Large intestine (tissue), 3 donors: ENCODE measurements at regions not wholly inside any gene's neighbourhood (a gene's known extent, or its start where the extent isn't known, plus 50 kb on each side); places are given as distances from the start of the nearest gene placed in this dataset.
A peak's percentile ranks its signal among the peaks of the same experiment; 100 is the strongest.

Experiments used
- DNase-seq, 2 donors: peaks; one replicate each; pipeline versions ENCODE4 v3.0.0 to v3.0.0-alpha.2; 2013
- H3K27ac ChIP-seq: one replicate; pipeline ENCODE4 v1.5.1; 2013; ENCODE audit warnings: low read length
- H3K27me3 ChIP-seq: 2 replicates; pipeline ENCODE4 v1.6.1; 2013; ENCODE audit warnings: low read length; ENCODE audit not compliant: control insufficient read depth, insufficient read depth
- H3K36me3 ChIP-seq: 2 replicates; pipeline ENCODE4 v1.6.1; 2013; ENCODE audit warnings: low read length; ENCODE audit not compliant: control insufficient read depth, insufficient read depth
- H3K4me1 ChIP-seq: one replicate; pipeline ENCODE4 v1.6.1; 2013; ENCODE audit warnings: low read length; ENCODE audit not compliant: control insufficient read depth, insufficient read depth
- H3K4me3 ChIP-seq: one replicate; pipeline ENCODE4 v1.5.1; 2013; ENCODE audit warnings: low read length
- H3K9me3 ChIP-seq: one replicate; pipeline ENCODE4 v1.6.1; 2013; ENCODE audit warnings: mild to moderate bottlenecking, low read depth, low read length, moderate library complexity; ENCODE audit not compliant: control insufficient read depth
- WGBS: methylation state at CpG from one replicate; pipeline ENCODE4 v1.1.5; 2013; ENCODE audit warnings: low lambda C conversion rate; ENCODE audit not compliant: insufficient coverage; 5-methylcytosine and 5-hydroxymethylcytosine counted together

- Histone ChIP-seq H3K27me3 (no peaks in the 10 kb centered on the region), H3K36me3 (no peaks in the 10 kb centered on the region), H3K27ac (no peak overlapping the region), H3K4me3 (no peak overlapping the region), H3K9me3 (no peaks in the 10 kb centered on the region), H3K4me1 (no peaks in the 10 kb centered on the region)
- no CpG with 5 or more reads among the region's 1 CpG for WGBS
- DNase-seq = no peak
Observed at GRCh38 chr16:51017969-51018368, 133.1 kb downstream of the SALL1 start.

GRCh38 chr16:51012396-51012795, 138.7 kb downstream of the SALL1 start:
- H3K4me1 ChIP-seq = no peaks in the 10 kb centered on the region
- no peak overlapping the region for H3K4me3 ChIP-seq
- peaks cover 2% of the 10 kb centered on the region for H3K27me3 ChIP-seq
- no peak overlapping the region for H3K27ac ChIP-seq
- no peaks in the 10 kb centered on the region for H3K9me3 ChIP-seq
- no peak for DNase-seq
- no CpG with 5 or more reads among the region's 4 CpGs for WGBS
- H3K36me3 ChIP-seq = no peaks in the 10 kb centered on the region

GRCh38 chr16:51010817-51011216, 140.3 kb downstream of the SALL1 start:
- Histone ChIP-seq H3K4me3 (no peak overlapping the region), H3K9me3 (no peaks in the 10 kb centered on the region), H3K36me3 (no peaks in the 10 kb centered on the region), H3K4me1 (no peaks in the 10 kb centered on the region), H3K27ac (no peak overlapping the region), H3K27me3 (peaks cover 6% of the 10 kb centered on the region)
- no CpG with 5 or more reads among the region's 4 CpGs for WGBS
- no peak for DNase-seq

GRCh38 chr16:51009813-51010212, 141.3 kb downstream of the SALL1 start:
- Histone ChIP-seq H3K4me3 (no peak overlapping the region), H3K36me3 (no peaks in the 10 kb centered on the region), H3K27ac (no peak overlapping the region), H3K9me3 (no peaks in the 10 kb centered on the region), H3K4me1 (no peaks in the 10 kb centered on the region), H3K27me3 (peaks cover 8% of the 10 kb centered on the region)
- no peak for DNase-seq

- DNase-seq = no peak
- WGBS = no CpG with 5 or more reads among the region's 3 CpGs
- no peaks in the 10 kb centered on the region for H3K36me3 ChIP-seq
Observed at GRCh38 chr16:51009359-51009758, 141.7 kb downstream of the SALL1 start.

GRCh38 chr16:51008607-51009006, 142.5 kb downstream of the SALL1 start:
- Histone ChIP-seq H3K4me1 (no peaks in the 10 kb centered on the region), H3K27me3 (peaks cover 8% of the 10 kb centered on the region), H3K4me3 (no peak overlapping the region), H3K9me3 (no peaks in the 10 kb centered on the region), H3K27ac (no peak overlapping the region), H3K36me3 (no peaks in the 10 kb centered on the region)
- no peak for DNase-seq
- no CpG with 5 or more reads among the region's 6 CpGs for WGBS

More at GRCh38 chr16:51009359-51009758, 141.7 kb downstream of the SALL1 start:
- Histone ChIP-seq H3K27ac (no peak overlapping the region), H3K27me3 (peaks cover 8% of the 10 kb centered on the region), H3K4me3 (no peak overlapping the region), H3K9me3 (no peaks in the 10 kb centered on the region), H3K4me1 (no peaks in the 10 kb centered on the region)

- peaks cover 8% of the 10 kb centered on the region for H3K27me3 ChIP-seq
- DNase-seq = no peak
- H3K27ac ChIP-seq = no peak overlapping the region
- H3K4me3 ChIP-seq = no peak overlapping the region
- no peaks in the 10 kb centered on the region for H3K4me1 ChIP-seq
- no peaks in the 10 kb centered on the region for H3K36me3 ChIP-seq
- no CpG with 5 or more reads among the region's 1 CpG for WGBS
- H3K9me3 ChIP-seq = no peaks in the 10 kb centered on the region
Observed at GRCh38 chr16:51008037-51008436, 143.0 kb downstream of the SALL1 start.

DNA sequence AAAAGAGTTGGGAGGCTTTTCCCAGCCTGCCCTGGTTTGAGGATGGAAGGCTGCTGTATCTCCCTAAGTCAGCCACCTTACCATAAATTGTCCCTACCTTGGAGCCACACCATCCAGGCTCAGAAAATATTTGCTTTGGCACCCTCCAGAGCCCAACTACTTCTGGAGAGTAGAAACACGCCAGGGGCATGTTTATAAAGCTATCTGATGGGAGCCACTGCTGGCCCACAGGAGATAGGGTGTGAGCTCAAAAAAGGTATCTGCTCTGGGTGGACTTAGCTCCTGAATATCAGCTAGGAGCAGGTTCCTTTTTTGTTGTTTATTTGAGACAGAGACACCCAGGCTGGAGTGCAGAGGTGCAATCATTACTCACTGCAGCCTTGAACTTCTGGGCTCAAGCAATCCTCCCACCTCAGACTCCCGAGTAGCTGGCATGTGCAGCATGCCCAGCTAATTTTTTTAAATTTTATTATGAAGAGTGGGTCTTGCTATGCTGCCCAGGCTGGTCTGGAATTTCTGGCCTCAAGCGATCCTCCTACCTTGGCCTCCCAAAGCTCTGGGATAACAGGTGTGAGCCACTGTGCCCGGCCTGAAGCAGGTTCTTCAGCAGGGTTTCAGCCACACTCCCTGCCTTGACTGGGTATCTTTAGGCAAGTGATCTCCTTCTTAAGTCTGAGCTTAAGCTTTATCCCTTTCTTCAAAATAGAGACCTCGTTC, 147.1 kb downstream of the SALL1 start:
- Histone ChIP-seq H3K4me1 (no peaks in the 10 kb centered on the region), H3K9me3 (no peaks in the 10 kb centered on the region), H3K4me3 (no peak overlapping the region), H3K27me3 (peaks cover 8% of the 10 kb centered on the region), H3K36me3 (no peaks in the 10 kb centered on the region), H3K27ac (no peak overlapping the region)
- DNase-seq = no peak
- WGBS = no CpG with 5 or more reads among the region's 5 CpGs

- Histone ChIP-seq H3K36me3 (no peaks in the 10 kb centered on the region), H3K27ac (no peak overlapping the region), H3K9me3 (no peaks in the 10 kb centered on the region), H3K27me3 (peaks cover 7% of the 10 kb centered on the region), H3K4me3 (no peak overlapping the region), H3K4me1 (no peaks in the 10 kb centered on the region)
- DNase-seq = peak; percentile 57 to 84
- 100% methylated on average over 2 of the region's 7 CpGs for WGBS
Observed at GRCh38 chr16:51002881-51003490, 148.1 kb downstream of the SALL1 start.

GRCh38 chr16:50999181-50999580, 151.9 kb downstream of the SALL1 start:
- DNase-seq = no peak
- WGBS = no CpG with 5 or more reads among the region's 7 CpGs
- H3K36me3 ChIP-seq = no peaks in the 10 kb centered on the region

DNA sequence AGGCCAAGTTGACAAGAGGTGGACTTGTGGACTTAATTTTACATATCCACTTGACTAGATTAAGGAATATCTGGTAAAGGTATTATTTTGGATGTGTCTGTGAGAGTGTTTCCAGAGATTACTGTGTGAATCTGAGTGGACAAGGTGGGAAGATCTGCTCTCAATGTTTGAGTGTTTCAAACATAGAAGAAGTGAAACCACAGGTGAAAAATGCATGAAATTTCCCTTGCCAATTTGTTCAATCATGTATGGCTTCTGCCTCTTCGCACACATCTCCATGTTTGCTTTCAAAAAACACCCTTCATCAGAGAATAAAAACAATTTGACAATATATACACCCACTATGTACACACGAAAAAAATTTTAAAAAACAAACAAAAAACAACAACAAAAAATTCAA, 152.7 kb downstream of the SALL1 start:
- H3K27me3 ChIP-seq = peaks cover 4% of the 10 kb centered on the region
- H3K27ac ChIP-seq = no peak overlapping the region
- H3K4me1 ChIP-seq = peaks cover 3% of the 10 kb centered on the region
- no peak overlapping the region for H3K4me3 ChIP-seq
- H3K36me3 ChIP-seq = no peaks in the 10 kb centered on the region
- no peaks in the 10 kb centered on the region for H3K9me3 ChIP-seq
- WGBS = 92% methylated on average over 2 of the region's 2 CpGs
- no peak for DNase-seq

More at GRCh38 chr16:50999181-50999580, 151.9 kb downstream of the SALL1 start:
- no peaks in the 10 kb centered on the region for H3K9me3 ChIP-seq
- H3K4me1 ChIP-seq = peaks cover 3% of the 10 kb centered on the region
- H3K27me3 ChIP-seq = peaks cover 4% of the 10 kb centered on the region
- no peak overlapping the region for H3K4me3 ChIP-seq
- H3K27ac ChIP-seq = no peak overlapping the region
